Transverse colon (tissue), 4 donors: ENCODE measurements at regions not wholly inside any gene's neighbourhood (a gene's known extent, or its start where the extent isn't known, plus 50 kb on each side); places are given as distances from the start of the nearest gene placed in this dataset.

Source experiments
- CTCF ChIP-seq, 5 experiments: fragments of 200-600 bp in 3 of 5; fragments of 450-650 bp in 2 of 5; sonication (generic) in 3 of 5; IDR thresholded peaks; 1 replicate in 2 of 5; 2 replicates in 3 of 5; pipeline ENCODE4 v1.5.1; 2016 to 2017; ENCODE audit warnings: antibody characterized with exemption in 5 of 5, inconsistent platforms in 3 of 5, mild to moderate bottlenecking in 2 of 5, moderate library complexity in 1 of 5
- EP300 ChIP-seq: sonication (generic); formaldehyde crosslinking; IDR thresholded peaks from one replicate; pipeline ENCODE4 v1.6.1; 2017; ENCODE audit warnings: antibody characterized with exemption, low read depth
- POLR2A ChIP-seq: fragments of 450-650 bp; IDR thresholded peaks from one replicate; pipeline ENCODE4 v1.6.1; 2016; ENCODE audit warnings: antibody characterized with exemption, mild to moderate bottlenecking, moderate library complexity
- POLR2AphosphoS5 ChIP-seq, 3 donors: sonication (generic); formaldehyde crosslinking; IDR thresholded peaks; one replicate each; pipeline ENCODE4 v1.6.1; 2016; ENCODE audit warnings: antibody characterized with exemption in 3 of 3

GRCh38 chr3:102159810-102160451 is 274.9 kb upstream of the ZPLD1 start:
- TF ChIP-seq CTCF (IDR thresholded peaks at IDR 0.05) (no peak), POLR2AphosphoS5 (IDR thresholded peaks at IDR 0.05) (no peak), POLR2A (no peak), EP300 (no peak)
